ENCODE measurements at regions not wholly inside any gene's neighbourhood (a gene's known extent, or its start where the extent isn't known, plus 50 kb on each side); places are given as distances from the start of the nearest gene placed in this dataset.

- intact Hi-C loops (cut with micrococcal nuclease; ENCODE audit: unreplicated experiment) = no loop called here
- ChIA-PET POLR2A (no interaction called here), CTCF (ENCODE audit: low intra/inter-chr PET ratio, low total read pairs) (no interaction called here)
- H3K4me3 ChIP-seq (replicated peaks in 1 of 3; ENCODE audit: insufficient read depth in 1 of 3, low read depth in 2 of 3, low read length in 3 of 3) = no peak overlapping the region
- FAIRE-seq = no peak
- H3K79me2 ChIP-seq (ENCODE audit: insufficient read depth, low read length) = no peaks in the 10 kb centered on the region
- no TSS peak for BruUV-seq (replicated peaks)
- no peaks in the 10 kb centered on the region for H3K36me3 ChIP-seq (replicated peaks in 1 of 2; ENCODE audit: control insufficient read depth in 1 of 2, insufficient read depth in 2 of 2, low read length in 2 of 2)
- WGBS (ENCODE audit: low lambda C conversion rate) = 2% methylated on average over 4 of the region's 4 CpGs
- no peaks in the 10 kb centered on the region for H4K20me1 ChIP-seq (ENCODE audit: insufficient read depth, low read length)
- ATAC-seq = no peak
- no peak overlapping the region for H3K9ac ChIP-seq (ENCODE audit: insufficient read depth, low read depth, low read length)
- in situ Hi-C loops (cut with HindIII; ENCODE audit: extremely low pct_ligation_motif_present, low pct_unique_long_range_greater_than_20kb) = no loop called here
- no peak overlapping the region for H3K4me2 ChIP-seq (ENCODE audit: low read depth, low read length)
- no peaks in the 10 kb centered on the region; a peak in 1 of 5 replicates for H3K27me3 ChIP-seq (ENCODE audit: control insufficient read depth in 1 of 2, insufficient read depth in 2 of 2, low read length in 2 of 2)
- no peaks in the 10 kb centered on the region for H3K9me3 ChIP-seq (ENCODE audit: low read length)
- no peak for DNase-seq (ENCODE audit: low spot score)
- no peak overlapping the region for H2AFZ ChIP-seq (ENCODE audit: low read length)
- H3K4me1 ChIP-seq (ENCODE audit: insufficient read depth, low read length) = no peaks in the 10 kb centered on the region
- no peak overlapping the region for H3K27ac ChIP-seq (ENCODE audit: extremely low read length, insufficient read depth, low read length)
- TF ChIP-seq SOX5 (CRISPR knock-in tag; IDR thresholded peaks at IDR 0.05; ENCODE audit: borderline replicate concordance) (no peak), ATF7 (IDR thresholded peaks at IDR 0.05) (peak; percentile 37; the same call in 1 of the 2 replicates), ATF7 (CRISPR knock-in tag; IDR thresholded peaks at IDR 0.05) (no peak), GTF3A (CRISPR knock-in tag; conservative IDR thresholded peaks at IDR 0.05) (no peak), ZNF331 (CRISPR knock-in tag; IDR thresholded peaks at IDR 0.05) (no peak), KLF9 (CRISPR knock-in tag; IDR thresholded peaks at IDR 0.05; ENCODE audit: low read depth) (no peak)
Measured at GRCh38 chr18:70501358-70501757, 212.5 kb downstream of the SOCS6 start.

GRCh38 chr18:70500748-70501147 lies 211.9 kb downstream of the SOCS6 start:
- no peak overlapping the region for H3K27ac ChIP-seq (ENCODE audit: extremely low read length, insufficient read depth, low read length)
- TF ChIP-seq DNMT3B (CRISPR knock-in tag; conservative IDR thresholded peaks at IDR 0.05) (no peak), ZBTB43 (CRISPR knock-in tag; conservative IDR thresholded peaks at IDR 0.05) (no peak), RAD51 (IDR thresholded peaks at IDR 0.05; ENCODE audit: borderline replicate concordance) (peak; percentile 62; the same call in 1 of the 2 replicates), ZNF530 (CRISPR knock-in tag; IDR thresholded peaks at IDR 0.05; ENCODE audit: low read depth) (no peak)
- H3K9me3 ChIP-seq (ENCODE audit: low read length) = no peaks in the 10 kb centered on the region
- no peaks in the 10 kb centered on the region for H3K4me1 ChIP-seq (ENCODE audit: insufficient read depth, low read length)
- no peak overlapping the region for H3K4me3 ChIP-seq (replicated peaks in 1 of 3; ENCODE audit: insufficient read depth in 1 of 3, low read depth in 2 of 3, low read length in 3 of 3)
- CTCF ChIA-PET (ENCODE audit: low intra/inter-chr PET ratio, low total read pairs) = no interaction called here
- no peak overlapping the region for H3K9ac ChIP-seq (ENCODE audit: insufficient read depth, low read depth, low read length)
- H3K27me3 ChIP-seq (ENCODE audit: control insufficient read depth in 1 of 2, insufficient read depth in 2 of 2, low read length in 2 of 2) = no peaks in the 10 kb centered on the region; a peak in 1 of 5 replicates
- POLR2A ChIA-PET = no interaction called here
- FAIRE-seq = no peak
- ATAC-seq = no peak
- 1% methylated on average over 2 of the region's 2 CpGs for WGBS (ENCODE audit: low lambda C conversion rate)
- no peak for DNase-seq (ENCODE audit: low spot score)
- intact Hi-C loops (cut with micrococcal nuclease; ENCODE audit: unreplicated experiment) (no loop called here), in situ Hi-C loops (cut with HindIII; ENCODE audit: extremely low pct_ligation_motif_present, low pct_unique_long_range_greater_than_20kb) (no loop called here)
- no peaks in the 10 kb centered on the region for H3K36me3 ChIP-seq (replicated peaks in 1 of 2; ENCODE audit: control insufficient read depth in 1 of 2, insufficient read depth in 2 of 2, low read length in 2 of 2)
- H3K79me2 ChIP-seq (ENCODE audit: insufficient read depth, low read length) = no peaks in the 10 kb centered on the region
- H2AFZ ChIP-seq (ENCODE audit: low read length) = no peak overlapping the region
- no TSS peak for BruUV-seq (replicated peaks)
- H4K20me1 ChIP-seq (ENCODE audit: insufficient read depth, low read length) = no peaks in the 10 kb centered on the region
- no peak overlapping the region for H3K4me2 ChIP-seq (ENCODE audit: low read depth, low read length)

All from HepG2 (cell line).